ENCODE measurements at regions not wholly inside any gene's neighbourhood (a gene's known extent, or its start where the extent isn't known, plus 50 kb on each side); places are given as distances from the start of the nearest gene placed in this dataset.

DNA sequence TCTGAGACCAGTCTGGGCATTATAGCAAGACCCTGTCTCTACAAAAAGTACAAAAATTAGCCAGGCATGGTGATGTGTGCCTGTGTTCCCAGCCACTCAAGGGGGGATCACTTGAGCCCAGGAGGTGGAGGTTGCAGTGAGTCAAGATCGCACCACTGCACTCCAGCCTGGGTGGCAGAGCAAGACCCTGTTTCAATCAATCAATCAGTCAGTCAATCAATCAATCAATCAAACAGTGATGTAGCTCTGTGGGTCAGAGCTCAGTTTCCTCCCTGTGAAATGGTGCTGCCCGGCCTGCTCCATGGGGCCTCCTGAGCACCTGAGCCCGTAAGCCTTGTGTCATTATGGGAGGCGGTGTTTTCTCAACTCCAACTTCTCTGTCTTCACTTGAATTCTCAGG, 167.1 kb upstream of the CIBAR2 start:
- H3K36me3 Mint-ChIP-seq (ENCODE audit: low read depth): no peaks in the 10 kb centered on the region
- TF ChIP-seq, protein P1, sequence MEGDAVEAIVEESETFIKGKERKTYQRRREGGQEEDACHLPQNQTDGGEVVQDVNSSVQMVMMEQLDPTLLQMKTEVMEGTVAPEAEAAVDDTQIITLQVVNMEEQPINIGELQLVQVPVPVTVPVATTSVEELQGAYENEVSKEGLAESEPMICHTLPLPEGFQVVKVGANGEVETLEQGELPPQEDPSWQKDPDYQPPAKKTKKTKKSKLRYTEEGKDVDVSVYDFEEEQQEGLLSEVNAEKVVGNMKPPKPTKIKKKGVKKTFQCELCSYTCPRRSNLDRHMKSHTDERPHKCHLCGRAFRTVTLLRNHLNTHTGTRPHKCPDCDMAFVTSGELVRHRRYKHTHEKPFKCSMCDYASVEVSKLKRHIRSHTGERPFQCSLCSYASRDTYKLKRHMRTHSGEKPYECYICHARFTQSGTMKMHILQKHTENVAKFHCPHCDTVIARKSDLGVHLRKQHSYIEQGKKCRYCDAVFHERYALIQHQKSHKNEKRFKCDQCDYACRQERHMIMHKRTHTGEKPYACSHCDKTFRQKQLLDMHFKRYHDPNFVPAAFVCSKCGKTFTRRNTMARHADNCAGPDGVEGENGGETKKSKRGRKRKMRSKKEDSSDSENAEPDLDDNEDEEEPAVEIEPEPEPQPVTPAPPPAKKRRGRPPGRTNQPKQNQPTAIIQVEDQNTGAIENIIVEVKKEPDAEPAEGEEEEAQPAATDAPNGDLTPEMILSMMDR (conservative IDR thresholded peaks at IDR 0.05): no peak
- H3K27me3 Mint-ChIP-seq (ENCODE audit: insufficient read depth): no peaks in the 10 kb centered on the region
- DNase-seq: no peak
- Histone ChIP-seq H3K27me3 (ENCODE audit: control insufficient read depth, insufficient read depth, low read length, poor library complexity, severe bottlenecking) (no peaks in the 10 kb centered on the region), H3K27ac (ENCODE audit: low read depth, low read length) (no peak overlapping the region), H3K4me3 (ENCODE audit: low read length) (no peak overlapping the region), H3K4me1 (ENCODE audit: control insufficient read depth, insufficient read depth, low read length) (peaks cover 3% of the 10 kb centered on the region), H3K9ac (ENCODE audit: extremely low read depth, low read length, poor library complexity, severe bottlenecking) (no peak overlapping the region), H3K36me3 (ENCODE audit: control insufficient read depth, insufficient read depth, low read length) (no peaks in the 10 kb centered on the region), H3K9me3 (ENCODE audit: control insufficient read depth, low read length) (no peaks in the 10 kb centered on the region)
- no peaks in the 10 kb centered on the region for H3K9me3 Mint-ChIP-seq
- H3K4me3 Mint-ChIP-seq: no peak overlapping the region
- peaks cover 5% of the 10 kb centered on the region for H3K4me1 Mint-ChIP-seq
- WGBS, 2 experiments (ENCODE audit: insufficient coverage in 1 of 2, insufficient read length in 1 of 2): 74 to 83% methylated on average over 4 of the region's 4 CpGs
- H3K27ac Mint-ChIP-seq: peak overlapping the region; percentile 37

DNA sequence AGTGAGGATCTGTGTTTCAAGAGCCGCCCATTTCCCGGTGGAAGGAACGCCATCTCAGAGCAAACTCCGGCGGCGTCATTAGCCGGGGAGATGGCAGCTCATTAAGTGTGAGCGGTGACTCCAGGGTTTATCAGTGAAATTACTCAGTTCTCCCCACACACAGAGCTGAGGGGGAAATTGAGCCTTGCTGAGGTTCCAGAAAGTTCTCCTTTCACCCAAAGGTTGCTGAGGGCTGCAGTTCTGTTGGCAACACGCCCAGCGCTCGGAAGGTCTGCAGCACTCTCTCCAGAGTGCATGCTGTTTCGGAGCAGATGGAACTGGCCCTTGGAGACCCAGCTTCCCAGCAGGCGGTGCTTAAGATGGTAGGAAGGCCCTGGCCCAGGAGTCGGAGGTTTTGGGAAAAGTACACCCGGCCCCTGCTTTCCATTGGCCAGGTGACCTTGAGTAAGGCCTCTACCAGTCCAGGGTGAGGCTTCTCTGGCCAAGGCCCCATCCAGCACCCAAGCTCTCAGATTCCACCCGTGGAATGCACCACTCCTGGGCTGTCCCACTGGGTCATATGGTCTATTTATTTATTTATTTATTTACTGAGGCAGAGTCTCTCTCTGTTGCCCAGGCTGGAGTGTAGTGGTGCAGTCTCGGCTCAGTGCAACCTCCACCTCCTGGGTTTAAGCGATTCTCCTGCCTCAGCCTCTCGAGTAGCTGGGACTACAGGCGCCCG, 167.7 kb upstream of the CIBAR2 start:
- Mint-ChIP-seq H3K4me1 (peaks cover 5% of the 10 kb centered on the region), H3K9me3 (no peaks in the 10 kb centered on the region)

DNA sequence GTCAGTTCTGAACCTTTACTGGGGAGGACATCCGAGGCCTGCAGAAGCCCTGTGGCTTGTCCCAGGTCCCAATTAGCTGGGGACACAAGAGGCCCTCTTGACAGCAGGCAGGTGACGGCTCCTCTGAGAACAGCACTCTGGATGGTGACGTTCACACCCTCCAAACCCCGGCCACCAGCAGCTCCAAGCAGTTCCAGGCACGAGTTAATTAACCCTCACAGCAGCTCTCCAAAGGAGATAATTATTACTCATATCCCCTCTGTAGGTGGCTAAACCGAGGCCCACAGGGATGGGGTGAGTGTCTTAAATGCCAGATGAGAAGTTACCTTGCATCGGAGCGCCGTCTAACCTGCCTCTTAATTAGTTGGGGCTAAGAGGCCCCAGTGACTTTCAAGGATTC, 168.9 kb upstream of the CIBAR2 start:
- TF ChIP-seq, protein P1 (conservative IDR thresholded peaks at IDR 0.05): no peak
- Mint-ChIP-seq H3K4me3 (no peak overlapping the region), H3K27me3 (ENCODE audit: insufficient read depth) (no peaks in the 10 kb centered on the region), H3K9me3 (no peaks in the 10 kb centered on the region), H3K27ac (no peak overlapping the region), H3K36me3 (ENCODE audit: low read depth) (no peaks in the 10 kb centered on the region), H3K4me1 (peaks cover 5% of the 10 kb centered on the region)
- no peaks in the 10 kb centered on the region for H3K27me3 ChIP-seq (ENCODE audit: control insufficient read depth, insufficient read depth, low read length, poor library complexity, severe bottlenecking)
- H3K36me3 ChIP-seq (ENCODE audit: control insufficient read depth, insufficient read depth, low read length): no peaks in the 10 kb centered on the region
- 77 to 78% methylated on average over 7 to 9 of the region's 9 CpGs for whole genome bisulfite sequencing, 2 experiments (ENCODE audit: insufficient coverage in 1 of 2, insufficient read length in 1 of 2)
- peaks cover 3% of the 10 kb centered on the region for H3K4me1 ChIP-seq (ENCODE audit: control insufficient read depth, insufficient read depth, low read length)
- H3K9ac ChIP-seq (ENCODE audit: extremely low read depth, low read length, poor library complexity, severe bottlenecking): no peak overlapping the region
- no peaks in the 10 kb centered on the region for H3K9me3 ChIP-seq (ENCODE audit: control insufficient read depth, low read length)
- no peak for DNase-seq
- no peak overlapping the region for H3K4me3 ChIP-seq (ENCODE audit: low read length)
- H3K27ac ChIP-seq (ENCODE audit: low read depth, low read length): no peak overlapping the region

More for the DNA sequence above, 167.7 kb upstream of the CIBAR2 start:
- Histone ChIP-seq H3K4me3 (ENCODE audit: low read length) (no peak overlapping the region), H3K27me3 (ENCODE audit: control insufficient read depth, insufficient read depth, low read length, poor library complexity, severe bottlenecking) (no peaks in the 10 kb centered on the region), H3K4me1 (ENCODE audit: control insufficient read depth, insufficient read depth, low read length) (peaks cover 3% of the 10 kb centered on the region), H3K9ac (ENCODE audit: extremely low read depth, low read length, poor library complexity, severe bottlenecking) (no peak overlapping the region), H3K36me3 (ENCODE audit: control insufficient read depth, insufficient read depth, low read length) (no peaks in the 10 kb centered on the region), H3K9me3 (ENCODE audit: control insufficient read depth, low read length) (no peaks in the 10 kb centered on the region), H3K27ac (ENCODE audit: low read depth, low read length) (no peak overlapping the region)
- Mint-ChIP-seq H3K27ac (peak overlapping the region; percentile 37), H3K36me3 (ENCODE audit: low read depth) (no peaks in the 10 kb centered on the region), H3K4me3 (no peak overlapping the region), H3K27me3 (ENCODE audit: insufficient read depth) (no peaks in the 10 kb centered on the region)
- WGBS, 2 experiments (ENCODE audit: insufficient coverage in 1 of 2, insufficient read length in 1 of 2): 90 to 91% methylated on average over 18 to 20 of the region's 21 CpGs
- TF ChIP-seq, protein P1 (conservative IDR thresholded peaks at IDR 0.05): no peak
- no peak for DNase-seq

All from endodermal cell (in vitro differentiated cells).